Smooth muscle cell (in vitro differentiated cells): ENCODE measurements at regions not wholly inside any gene's neighbourhood (a gene's known extent, or its start where the extent isn't known, plus 50 kb on each side); places are given as distances from the start of the nearest gene placed in this dataset.

Experiments used
- DNase-seq: peaks from one replicate; lab custom pipeline; 2025; ENCODE audit not compliant: unreplicated experiment; lab: John Stamatoyannopoulos, UW
- H2AFZ ChIP-seq: fragments of 200-600 bp; sonication (generic); 2 replicates; pipeline ENCODE4 v1.6.0; 2016; ENCODE audit warnings: antibody characterized with exemption, low read depth, mild to moderate bottlenecking
- H3F3A ChIP-seq: fragments of 200-600 bp; sonication (generic); 2 replicates; pipeline ENCODE4 v1.6.0; 2017; ENCODE audit warnings: antibody characterized with exemption, low read depth
- H3K27ac ChIP-seq: fragments of 200-600 bp; sonication (generic); 2 replicates; pipeline ENCODE4 v1.5.1; 2016; ENCODE audit warnings: low read depth, mild to moderate bottlenecking
- H3K27me3 ChIP-seq: fragments of 200-600 bp; sonication (generic); 2 replicates; pipeline ENCODE4 v1.6.1; 2016; ENCODE audit warnings: low read depth, mild to moderate bottlenecking
- H3K36me3 ChIP-seq: fragments of 200-600 bp; sonication (generic); 2 replicates; pipeline ENCODE4 v1.5.1; 2016; ENCODE audit warnings: low read depth
- H3K4me1 ChIP-seq: fragments of 200-600 bp; sonication (generic); 2 replicates; pipeline ENCODE4 v1.5.1; 2016; ENCODE audit warnings: low read depth
- H3K4me2 ChIP-seq: fragments of 200-600 bp; sonication (generic); 2 replicates; pipeline ENCODE4 v1.6.0; 2016; ENCODE audit warnings: mild to moderate bottlenecking
- H3K4me3 ChIP-seq: fragments of 200-600 bp; sonication (generic); 2 replicates; pipeline ENCODE4 v1.5.1; 2016; ENCODE audit warnings: mild to moderate bottlenecking
- H3K79me2 ChIP-seq: fragments of 200-600 bp; sonication (generic); 2 replicates; pipeline ENCODE4 v1.6.0; 2016; ENCODE audit warnings: low read depth, mild to moderate bottlenecking
- H3K9ac ChIP-seq: fragments of 200-600 bp; sonication (generic); 2 replicates; pipeline ENCODE4 v1.6.0; 2016; ENCODE audit warnings: low read depth
- H3K9me3 ChIP-seq: fragments of 200-600 bp; sonication (generic); replicated peaks from 2 replicates; pipeline ENCODE4 v1.5.1; 2016; ENCODE audit warnings: low read depth
- H4K20me1 ChIP-seq: fragments of 200-600 bp; sonication (generic); 2 replicates; pipeline ENCODE4 v1.6.0; 2016; ENCODE audit warnings: low read depth
- CTCF ChIP-seq: fragments of 200-600 bp; sonication (generic); IDR thresholded peaks from 2 replicates; pipeline ENCODE4 v1.5.1; 2017; ENCODE audit warnings: borderline replicate concordance, mild to moderate bottlenecking, antibody characterized with exemption; ENCODE audit not compliant: insufficient read depth, poor library complexity, severe bottlenecking
- WGBS: methylation state at CpG from one replicate; pipeline ENCODE4 v1.1.7; 2016; ENCODE audit warnings: low lambda C conversion rate; 5-methylcytosine and 5-hydroxymethylcytosine counted together

GRCh38 chr6:119541132-119541905, 191.8 kb upstream of the MAN1A1 start:
- Histone ChIP-seq H3F3A (peaks cover 7% of the 10 kb centered on the region), H3K27me3 (no peaks in the 10 kb centered on the region), H3K9me3 (no peaks in the 10 kb centered on the region), H3K4me1 (peaks cover 8% of the 10 kb centered on the region), H3K4me3 (no peak overlapping the region), H3K9ac (peak overlapping the region; percentile 40), H3K4me2 (peak overlapping the region; percentile 72), H3K36me3 (no peaks in the 10 kb centered on the region), H2AFZ (no peak overlapping the region), H3K79me2 (no peaks in the 10 kb centered on the region), H3K27ac (peak overlapping the region; percentile 85), H4K20me1 (no peaks in the 10 kb centered on the region)
- DNase-seq = no peak
- WGBS = 4% methylated on average over 3 of the region's 3 CpGs
- no peak for TF ChIP-seq CTCF

- TF ChIP-seq CTCF = no peak
- 98% methylated on average over 6 of the region's 6 CpGs for WGBS
- no peaks in the 10 kb centered on the region for H3K9me3 ChIP-seq
- H3K4me3 ChIP-seq = no peak overlapping the region
- peak overlapping the region; percentile 35 for H3K4me2 ChIP-seq
- no peak overlapping the region for H3K9ac ChIP-seq
- no peak overlapping the region for H2AFZ ChIP-seq
- H3K79me2 ChIP-seq = no peaks in the 10 kb centered on the region
- no peaks in the 10 kb centered on the region for H4K20me1 ChIP-seq
- peak overlapping the region; percentile 31 for H3K27ac ChIP-seq
- no peaks in the 10 kb centered on the region for H3K36me3 ChIP-seq
- no peaks in the 10 kb centered on the region for H3K27me3 ChIP-seq
- DNase-seq = no peak
- peaks cover 8% of the 10 kb centered on the region for H3K4me1 ChIP-seq
- H3F3A ChIP-seq = peaks cover 7% of the 10 kb centered on the region
Measured at GRCh38 chr6:119540417-119540816, 190.9 kb upstream of the MAN1A1 start.

GRCh38 chr6:119539066-119539746, 189.6 kb upstream of the MAN1A1 start:
- no peak overlapping the region for H3K4me2 ChIP-seq
- no peaks in the 10 kb centered on the region for H3K9me3 ChIP-seq
- no peaks in the 10 kb centered on the region for H3K27me3 ChIP-seq
- no peak for TF ChIP-seq CTCF
- H3K4me3 ChIP-seq = no peak overlapping the region
- DNase-seq = no peak
- H4K20me1 ChIP-seq = no peaks in the 10 kb centered on the region
- no peak overlapping the region for H3K27ac ChIP-seq
- peaks cover 4% of the 10 kb centered on the region for H3F3A ChIP-seq
- no peak overlapping the region for H3K9ac ChIP-seq
- H3K4me1 ChIP-seq = peaks cover 8% of the 10 kb centered on the region
- H2AFZ ChIP-seq = no peak overlapping the region
- no peaks in the 10 kb centered on the region for H3K36me3 ChIP-seq
- H3K79me2 ChIP-seq = no peaks in the 10 kb centered on the region
- 62% methylated on average over 3 of the region's 3 CpGs for WGBS
